ENCODE measurements at regions not wholly inside any gene's neighbourhood (a gene's known extent, or its start where the extent isn't known, plus 50 kb on each side); places are given as distances from the start of the nearest gene placed in this dataset.

DNA sequence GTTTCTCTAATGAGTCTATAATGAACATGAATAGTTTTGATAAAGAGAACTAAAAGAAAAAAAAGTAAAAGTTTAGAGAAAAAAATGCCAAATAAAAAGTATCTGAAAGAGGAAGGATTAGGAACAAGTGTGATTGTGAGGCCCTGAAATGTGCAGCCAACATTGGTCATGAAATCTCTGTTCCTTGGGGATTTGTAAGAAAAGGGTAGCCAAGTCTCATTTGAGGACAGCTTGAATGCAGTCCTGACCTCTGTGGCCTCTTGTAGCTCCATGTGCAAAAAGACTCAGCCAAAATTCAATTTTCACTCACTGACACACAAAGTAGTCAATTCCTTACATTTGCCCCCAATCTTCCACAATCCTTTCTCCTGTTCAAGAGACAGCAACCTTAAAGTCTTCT is 167.9 kb downstream of the KLF12 start:
- no peak for DNase-seq (ENCODE audit: low read depth)

DNA sequence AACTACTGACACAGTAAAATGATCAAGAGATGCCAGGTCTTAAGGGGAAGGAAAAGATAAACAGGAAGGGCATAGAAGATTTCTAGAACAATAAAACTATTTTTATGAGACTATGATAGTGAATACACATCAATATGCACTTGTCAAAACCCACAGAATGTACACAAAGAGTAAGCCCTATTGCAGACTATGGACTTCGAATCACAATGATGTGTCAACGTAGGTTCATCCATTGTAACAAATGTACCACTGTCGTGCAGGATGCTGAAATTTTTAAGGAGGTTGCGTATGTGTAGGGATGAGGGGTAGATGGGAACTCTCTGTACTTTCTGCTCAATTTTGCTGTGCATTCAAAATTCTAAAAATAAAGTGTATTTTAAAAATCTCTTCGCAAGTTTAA is 171.9 kb downstream of the KLF12 start:
- DNase-seq (ENCODE audit: low read depth): no peak

DNA sequence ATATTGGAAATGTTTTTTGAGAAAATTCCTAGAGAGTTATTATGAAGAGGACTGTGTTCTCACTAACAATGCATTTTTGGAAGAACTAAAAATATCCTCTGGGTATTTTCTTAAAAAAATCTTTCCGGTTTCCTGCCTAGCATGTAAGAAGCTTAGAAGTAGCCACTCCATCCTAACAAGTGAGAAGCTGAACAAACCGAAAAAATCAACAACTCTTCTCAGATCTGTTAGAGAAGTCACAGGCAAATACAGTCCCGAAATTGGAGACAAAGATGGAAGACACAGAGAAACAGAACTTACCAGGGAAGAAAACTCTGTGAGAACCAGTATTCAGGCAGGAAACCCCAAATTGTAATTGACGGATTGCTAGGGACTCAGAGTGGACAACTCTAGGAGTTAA is 173.0 kb downstream of the KLF12 start:
- DNase-seq (ENCODE audit: low read depth): no peak

DNA sequence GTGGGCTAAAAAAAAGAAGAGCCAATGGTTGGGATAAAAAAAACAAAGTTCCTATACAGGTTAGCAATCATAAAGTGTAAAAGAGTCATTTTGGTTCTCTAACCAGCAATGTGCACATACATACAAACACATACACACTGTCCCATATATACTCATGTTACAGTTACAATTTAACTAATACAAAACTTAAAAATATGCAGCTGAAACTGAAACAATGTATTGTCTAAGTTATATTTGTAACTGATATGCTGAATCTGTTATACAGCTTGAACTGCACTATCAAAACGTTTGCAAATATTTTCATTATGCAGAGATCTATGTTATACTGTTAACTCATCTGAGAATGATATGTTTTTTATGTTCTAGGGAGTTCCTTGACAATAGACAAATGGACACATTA is 173.7 kb downstream of the KLF12 start:
- no peak for DNase-seq (ENCODE audit: low read depth)

DNA sequence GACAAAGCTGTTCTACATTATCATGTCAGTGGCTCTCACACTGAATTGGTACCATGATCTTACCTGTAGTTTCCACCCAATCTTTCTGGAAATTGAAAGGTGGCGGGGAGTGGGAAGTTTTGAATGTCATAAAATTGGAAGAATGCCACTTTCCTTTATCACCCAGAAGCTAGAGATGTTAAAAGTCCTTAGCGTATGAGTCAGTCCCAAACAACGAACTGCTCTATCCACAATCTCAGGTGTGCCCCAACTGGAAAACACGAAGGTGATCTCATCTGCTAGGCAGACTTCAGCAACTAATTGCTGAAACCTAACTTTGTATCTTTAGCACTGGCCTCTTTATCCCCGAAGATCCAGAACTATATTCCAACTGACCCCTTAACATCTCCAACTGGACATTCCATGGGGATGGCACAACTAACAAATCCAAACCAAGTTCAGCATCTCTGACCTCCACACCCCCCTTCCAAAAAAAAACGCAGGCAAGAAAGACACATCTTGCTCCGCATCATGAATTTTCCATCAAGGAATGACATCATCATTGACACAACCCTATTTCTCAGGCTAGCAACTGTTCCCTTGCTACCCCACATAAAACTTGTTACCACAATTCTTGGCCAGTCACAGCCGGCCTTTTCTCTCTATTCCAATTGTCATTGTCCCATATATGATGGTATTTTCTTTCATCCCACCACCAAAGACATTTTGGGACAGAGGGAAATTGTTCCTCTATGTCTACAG is 175.4 kb downstream of the KLF12 start:
- no peak for DNase-seq (ENCODE audit: low read depth)

DNA sequence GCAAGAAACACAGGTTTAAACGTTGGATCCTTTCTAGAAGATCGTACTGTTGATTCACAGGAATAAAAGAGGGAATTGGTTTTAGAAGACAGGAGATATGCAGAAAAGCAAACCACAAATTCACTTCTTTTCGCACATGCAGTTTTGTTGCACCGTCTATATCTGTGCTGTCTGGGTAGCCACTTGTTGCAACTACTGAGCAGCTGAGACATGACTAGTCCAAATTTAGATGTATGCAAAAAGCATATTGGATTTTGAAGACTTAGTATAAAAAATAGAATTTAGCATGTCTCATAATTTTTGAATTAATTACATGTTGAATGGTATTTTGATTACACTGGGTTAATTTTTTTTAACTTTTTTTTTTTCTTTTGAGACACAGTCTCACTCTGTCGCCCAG is 176.3 kb downstream of the KLF12 start:
- DNase-seq (ENCODE audit: low read depth): no peak

DNA sequence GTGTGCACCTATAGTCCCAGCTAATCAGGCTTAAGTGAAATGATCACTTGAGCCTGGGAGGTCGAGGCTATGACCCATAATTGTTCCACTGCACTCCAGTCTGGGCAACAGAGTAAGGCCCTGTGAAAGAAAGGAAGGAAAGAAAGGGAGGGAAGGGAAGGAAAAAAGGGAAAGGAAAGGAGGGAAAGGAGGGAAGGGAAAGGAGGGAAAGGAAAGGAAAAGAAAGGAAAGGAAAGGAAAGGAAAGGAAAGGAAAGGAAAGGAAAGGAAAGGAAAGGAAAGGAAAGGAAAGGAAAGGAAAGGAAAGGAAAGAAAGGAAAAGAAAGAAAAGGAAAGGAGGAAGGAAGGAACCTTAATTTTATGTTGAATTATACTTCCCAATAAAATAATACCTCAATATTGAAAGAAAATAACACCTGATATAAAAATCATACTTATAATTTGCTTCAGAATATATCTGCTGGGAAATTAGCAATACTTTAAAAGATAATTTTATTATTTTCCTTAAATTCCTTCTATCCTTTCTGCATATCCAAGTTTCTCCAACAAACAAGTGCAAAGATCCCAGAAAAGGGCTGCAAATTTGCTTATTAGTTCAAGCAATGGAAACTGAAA is 177.3 kb downstream of the KLF12 start:
- no peak for DNase-seq (ENCODE audit: low read depth)

DNA sequence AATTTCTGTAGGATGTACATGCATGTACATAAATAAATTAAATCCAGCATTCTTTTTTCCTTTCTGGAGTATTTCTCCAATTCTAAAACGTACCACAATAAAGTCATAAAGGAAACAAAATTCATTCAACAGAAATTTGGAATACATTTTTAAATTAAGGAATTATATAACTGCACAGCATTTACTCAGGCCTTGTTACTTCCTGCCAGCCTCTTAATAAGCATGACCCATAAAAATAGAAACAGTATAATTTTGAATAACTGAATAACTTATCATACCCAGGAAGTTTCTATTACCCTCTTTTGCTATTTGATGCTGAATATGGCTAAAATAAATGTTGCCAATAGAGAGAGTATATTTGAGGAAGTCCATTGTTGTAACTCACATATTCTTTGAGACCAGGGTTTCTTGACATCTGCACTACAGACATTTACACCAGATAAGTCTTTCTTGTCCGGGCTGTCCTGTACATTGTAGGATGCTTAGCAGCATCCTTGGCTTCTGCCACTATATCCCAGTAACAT is 178.2 kb downstream of the KLF12 start:
- DNase-seq (ENCODE audit: low read depth): no peak

DNA sequence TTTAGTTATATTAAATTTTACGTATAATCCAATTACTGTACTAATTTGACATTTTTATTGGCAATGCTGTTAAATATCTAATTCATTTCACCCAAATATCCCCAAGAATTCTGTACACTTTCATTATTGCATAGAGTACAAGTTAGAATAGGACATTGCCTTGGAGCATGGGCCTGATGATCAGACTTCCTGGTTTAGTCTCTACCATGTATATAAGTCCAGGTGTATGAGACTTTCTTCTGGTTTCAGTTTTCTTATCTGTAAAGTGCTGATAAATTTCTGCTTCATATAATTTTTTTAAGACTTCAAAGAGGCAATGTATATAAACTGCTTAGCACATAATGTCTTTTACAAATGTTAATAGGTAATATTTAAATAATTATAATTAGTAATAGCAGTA is 179.4 kb downstream of the KLF12 start:
- no peak for DNase-seq (ENCODE audit: low read depth)

DNA sequence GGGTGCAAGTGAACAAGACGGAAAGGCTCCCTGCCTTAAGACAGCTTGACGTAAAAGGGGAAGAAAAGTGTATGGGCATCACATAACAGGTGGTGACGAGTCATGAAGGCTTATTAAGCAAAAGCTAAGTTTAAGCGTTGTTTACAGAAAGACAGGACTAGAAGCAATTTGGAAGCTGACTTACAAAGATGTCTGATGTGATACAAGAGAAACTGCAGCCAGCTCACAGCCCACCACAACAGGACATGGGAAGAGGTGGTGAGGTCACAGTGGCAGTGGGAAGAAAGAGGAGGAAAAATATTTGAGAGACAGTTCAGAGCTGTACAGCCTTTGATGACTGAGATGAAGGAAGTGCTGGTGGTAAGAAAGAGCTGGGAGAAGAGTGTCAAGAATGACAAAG is 181.6 kb downstream of the KLF12 start:
- DNase-seq (ENCODE audit: low read depth): no peak

DNA sequence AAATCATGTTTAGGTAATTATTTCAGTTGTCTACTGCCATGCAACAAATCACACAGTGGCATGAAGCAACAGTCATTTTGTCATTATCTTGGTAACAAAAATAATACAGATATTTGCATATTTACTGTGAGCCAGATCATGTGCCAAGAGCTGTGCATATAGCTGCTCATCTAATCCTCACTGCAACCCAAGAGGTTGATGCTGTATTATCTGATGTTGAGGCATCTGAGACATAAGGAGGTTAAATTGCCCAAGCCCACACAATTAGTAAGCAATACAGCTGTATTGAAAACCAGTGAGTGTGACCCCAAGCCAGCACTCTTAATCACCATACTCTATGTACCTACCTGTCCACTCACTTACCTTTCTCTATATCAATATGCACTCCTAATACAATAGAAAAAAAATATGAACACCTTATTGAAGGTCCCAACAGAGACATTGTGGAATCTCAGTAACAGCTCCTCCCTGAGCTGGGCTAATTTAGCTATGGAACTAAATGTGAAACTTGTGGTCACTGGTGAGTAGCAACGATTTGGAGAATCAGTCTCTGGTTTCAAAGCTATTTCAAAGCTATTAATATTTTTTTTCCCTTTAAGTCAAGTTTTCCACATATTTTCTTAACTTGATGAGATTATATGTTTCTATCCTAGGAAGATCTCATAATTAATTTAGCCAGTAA is 185.2 kb downstream of the KLF12 start:
- DNase-seq (ENCODE audit: low read depth): no peak

DNA sequence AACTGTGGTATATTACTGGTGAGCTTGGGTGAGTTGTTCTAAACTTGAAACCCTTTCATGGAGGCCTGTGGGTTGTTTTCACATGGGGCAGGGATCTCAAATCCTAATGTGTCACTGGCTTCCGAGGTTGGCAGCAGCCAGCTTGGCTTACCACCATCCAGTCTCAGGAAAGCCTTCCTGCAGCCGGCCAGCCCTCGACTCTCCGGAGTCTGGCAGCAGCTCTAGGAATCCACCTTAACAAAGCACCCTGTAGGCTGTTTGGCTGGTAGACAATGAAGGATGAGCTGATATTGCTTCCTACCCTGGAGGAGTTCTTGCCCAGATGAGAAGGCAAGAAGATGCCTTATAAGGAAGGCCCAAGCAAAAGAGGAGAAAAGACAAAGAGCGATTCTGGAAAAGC is 188.3 kb downstream of the KLF12 start:
- DNase-seq (ENCODE audit: low read depth): no peak

DNA sequence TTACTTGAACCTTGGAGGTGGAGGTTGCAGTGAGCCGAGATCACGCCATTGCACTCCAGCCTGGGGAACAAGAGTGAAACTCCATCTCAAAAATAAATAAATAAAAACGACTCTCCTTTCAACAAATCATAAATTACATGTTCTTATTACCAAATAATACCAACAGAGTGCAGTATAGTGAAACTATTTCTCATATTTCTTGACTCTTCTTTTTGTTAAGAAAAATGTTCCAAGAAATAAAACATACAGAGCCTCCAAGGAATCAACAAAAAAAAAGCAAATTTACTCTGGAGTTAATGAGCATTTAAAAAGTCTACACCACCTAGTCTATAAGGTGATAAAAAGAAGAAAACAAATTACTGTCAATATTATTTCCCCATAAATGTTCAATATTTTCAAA is 188.8 kb downstream of the KLF12 start:
- DNase-seq (ENCODE audit: low read depth): no peak

DNA sequence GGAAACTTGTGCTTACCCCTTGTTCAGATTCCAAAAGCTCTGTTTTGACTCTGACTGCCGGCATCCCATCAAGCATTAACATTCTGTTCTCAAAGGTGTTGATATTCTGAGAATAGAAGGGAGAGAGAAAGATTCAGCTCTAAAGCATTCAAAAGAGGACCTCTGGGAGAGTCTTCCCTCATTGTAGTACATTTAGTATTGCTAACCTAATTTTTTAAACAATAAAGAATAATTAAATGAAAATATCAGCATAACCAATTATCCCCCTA is 190.3 kb downstream of the KLF12 start:
- DNase-seq (ENCODE audit: low read depth): no peak

DNA sequence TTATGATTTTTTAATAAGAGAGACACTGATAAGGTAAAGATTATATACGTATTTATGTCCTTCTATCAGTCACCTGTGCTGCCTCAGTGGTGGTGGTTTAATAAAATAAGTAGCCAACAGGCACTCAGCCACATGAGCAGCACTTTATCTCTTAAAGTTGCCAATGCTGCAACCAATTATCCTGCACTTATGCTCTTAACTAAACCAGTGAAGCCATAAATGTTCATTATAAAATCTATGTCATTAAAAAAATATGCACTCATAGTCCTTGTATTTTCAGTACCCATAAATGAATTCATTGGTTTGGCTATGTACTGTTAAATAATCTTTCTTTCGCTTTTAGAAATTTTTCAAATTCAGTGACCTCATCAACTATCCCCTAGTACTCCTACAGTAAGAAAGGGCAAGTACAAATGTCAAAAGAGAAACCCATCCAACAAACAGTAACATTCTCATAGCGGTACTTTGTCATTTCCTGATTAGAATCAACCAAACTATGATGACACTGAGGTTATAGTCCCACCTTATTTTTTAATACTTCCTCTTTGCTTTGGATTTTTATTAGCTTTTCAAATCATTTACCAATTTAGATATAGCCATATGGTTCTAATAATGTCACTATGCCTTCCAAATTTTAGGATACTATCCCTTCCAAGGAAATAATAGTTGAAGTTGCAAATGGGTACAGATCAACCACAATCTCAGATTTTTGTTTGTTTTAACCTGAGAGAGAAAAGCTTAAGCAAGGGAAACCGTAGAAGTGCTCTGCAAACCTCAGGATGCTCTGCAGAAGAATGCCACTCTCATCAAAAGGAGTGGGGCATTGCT is 190.9 kb downstream of the KLF12 start:
- no peak for DNase-seq (ENCODE audit: low read depth)

DNA sequence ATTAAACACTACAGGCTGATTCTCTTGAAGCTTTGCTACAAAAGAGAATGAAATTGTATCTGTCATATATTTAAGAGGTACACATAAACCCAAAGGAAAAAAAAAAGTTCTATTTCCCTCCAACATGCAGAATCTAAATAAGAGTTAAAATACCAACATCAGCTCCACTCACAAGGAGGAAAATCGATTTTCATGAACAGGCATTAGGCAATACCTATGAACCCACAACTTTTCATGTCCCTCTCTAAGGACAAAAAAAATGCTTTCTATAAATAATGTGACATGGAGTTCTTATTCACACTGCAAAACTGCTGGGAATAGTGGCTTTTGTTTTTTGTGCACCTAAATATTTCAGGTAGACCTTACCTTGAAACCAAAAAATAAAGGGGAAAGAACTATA is 192.5 kb downstream of the KLF12 start:
- no peak for DNase-seq (ENCODE audit: low read depth)

DNA sequence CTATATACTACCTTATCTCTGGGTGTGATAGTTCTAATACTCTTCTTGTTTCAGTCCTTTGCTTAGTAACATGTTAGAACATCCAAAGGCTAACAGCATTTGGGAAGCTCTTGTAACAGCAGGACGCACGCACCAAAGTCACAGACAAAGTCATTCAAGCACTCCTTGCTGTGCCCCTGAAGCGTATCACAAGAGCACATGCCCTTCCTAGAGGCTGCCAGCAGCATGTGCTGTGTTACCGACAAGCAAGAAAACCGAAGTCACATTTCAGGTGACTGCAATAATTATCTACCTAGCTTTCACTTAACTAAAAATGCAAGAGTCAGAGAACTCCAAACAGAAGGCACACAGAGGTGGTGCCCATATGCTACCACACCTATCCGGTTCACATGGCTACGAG is 194.1 kb downstream of the KLF12 start:
- no peak for DNase-seq (ENCODE audit: low read depth)

DNA sequence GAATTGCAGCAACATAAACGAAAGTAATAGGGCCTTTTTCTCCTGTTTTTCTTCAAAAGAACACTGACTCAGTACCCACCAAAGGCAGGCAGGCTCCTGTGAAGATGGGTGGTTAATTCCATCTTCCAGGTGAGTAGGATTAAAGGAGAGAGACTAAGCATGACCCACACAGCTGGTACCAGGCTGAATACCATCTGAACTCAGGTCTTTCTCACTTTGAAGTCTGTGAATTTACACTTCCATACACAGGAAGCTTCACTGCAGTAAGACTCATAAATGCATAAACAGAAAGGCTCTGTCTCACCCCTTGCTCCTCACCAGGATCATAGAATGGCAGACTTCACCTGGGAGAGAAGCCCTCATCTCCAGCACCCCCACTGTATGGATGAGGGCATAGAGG is 194.6 kb downstream of the KLF12 start:
- DNase-seq (ENCODE audit: low read depth): no peak

DNA sequence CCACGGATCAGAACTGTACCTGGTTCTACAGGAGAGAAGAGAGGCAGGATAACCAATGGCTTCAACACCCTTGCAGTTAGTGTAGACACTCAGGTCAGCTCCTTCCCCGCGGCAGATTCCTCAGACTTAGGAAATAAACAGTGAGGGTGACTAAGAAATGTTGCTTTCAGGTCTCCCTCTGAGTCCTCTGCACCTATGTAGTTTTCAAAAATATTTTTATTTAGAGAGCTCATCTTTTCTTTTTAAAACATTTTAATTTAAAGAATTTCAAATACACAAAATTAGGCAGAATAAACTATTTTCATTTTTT is 195.2 kb downstream of the KLF12 start:
- no peak for DNase-seq (ENCODE audit: low read depth)

DNA sequence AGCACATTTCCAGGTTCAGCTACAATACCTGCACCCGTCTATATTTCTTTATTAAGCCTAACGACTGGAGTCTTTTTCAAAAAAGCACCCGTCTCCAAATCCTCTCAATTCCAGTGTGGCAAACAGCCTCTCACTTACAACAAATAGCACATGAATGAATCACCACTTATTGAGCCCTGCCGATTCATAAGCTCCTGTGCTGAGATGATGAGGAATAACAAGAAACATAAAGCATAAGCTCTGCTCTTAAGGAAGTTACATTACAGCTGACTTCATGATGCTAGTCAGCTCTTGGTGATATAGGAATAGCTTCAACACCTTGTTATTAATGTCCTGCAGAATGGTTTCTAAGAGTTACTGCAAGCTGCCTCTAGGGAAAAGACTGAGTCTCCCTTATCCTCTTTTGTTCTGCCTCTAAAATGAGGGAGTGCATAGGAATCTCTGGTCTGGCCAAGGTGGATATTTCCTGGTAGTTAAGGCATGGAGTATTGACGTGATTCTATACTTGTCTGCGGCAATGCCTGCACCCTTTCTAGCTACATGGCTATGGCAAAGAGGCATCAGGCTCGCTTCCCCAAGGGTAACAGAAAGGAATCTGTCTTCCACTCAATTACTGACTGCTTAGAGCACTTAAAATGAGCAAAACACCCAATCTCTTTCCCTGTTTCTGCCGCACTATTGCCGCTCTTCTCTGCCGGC is 195.7 kb downstream of the KLF12 start:
- DNase-seq (ENCODE audit: low read depth): no peak

DNA sequence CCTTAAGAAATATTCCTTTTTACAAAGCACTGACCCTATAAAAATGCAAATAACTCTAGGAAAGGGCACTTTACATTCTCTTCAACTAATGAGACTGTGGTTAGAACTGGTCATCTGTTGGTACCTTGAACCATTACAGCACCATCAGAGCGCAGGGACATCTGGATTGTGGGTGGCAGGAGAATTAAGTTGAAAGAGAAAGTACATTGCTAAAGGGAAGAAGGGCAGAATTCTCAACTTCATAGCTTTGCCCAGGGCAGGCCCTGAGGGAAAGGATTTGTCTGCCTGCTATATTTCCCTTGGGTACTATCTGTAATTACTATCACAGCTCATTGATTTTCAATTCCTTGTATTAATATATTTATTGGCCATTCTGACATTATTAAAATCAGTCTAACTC is 196.8 kb downstream of the KLF12 start:
- DNase-seq (ENCODE audit: low read depth): no peak

DNA sequence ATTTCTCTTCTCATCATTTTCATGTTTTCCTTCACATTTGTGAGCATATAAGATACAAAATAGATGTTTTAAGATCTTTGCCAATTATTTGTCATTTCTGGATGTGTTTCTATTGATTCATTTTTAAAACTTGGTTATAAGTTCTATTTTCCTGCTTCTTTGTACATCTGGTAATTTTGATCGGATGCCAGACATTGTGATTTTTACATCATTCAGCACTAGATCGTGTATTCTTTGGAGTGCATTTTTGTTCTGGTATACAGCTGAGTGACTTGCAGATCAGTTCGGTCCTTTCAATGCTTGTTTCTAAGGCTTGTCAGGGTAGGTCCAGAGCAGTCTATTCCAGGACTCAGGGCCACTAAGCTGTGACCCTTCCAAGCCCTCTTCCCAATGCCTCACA is 198.2 kb downstream of the KLF12 start:
- no peak for DNase-seq (ENCODE audit: low read depth)
